Ishikawa (cell line): ENCODE measurements at regions not wholly inside any gene's neighbourhood (a gene's known extent, or its start where the extent isn't known, plus 50 kb on each side); places are given as distances from the start of the nearest gene placed in this dataset.

Experiments
- CEBPB ChIP-seq: IDR thresholded peaks from 2 replicates; pipeline ENCODE4 v1.6.1; 2012
- CREB1 ChIP-seq: IDR thresholded peaks from 2 replicates; pipeline ENCODE4 v1.6.1; 2012; ENCODE audit warnings: low read depth
- EGR1 ChIP-seq: IDR thresholded peaks from 2 replicates; pipeline ENCODE4 v1.6.1; 2012
- EP300 ChIP-seq: IDR thresholded peaks from 2 replicates; pipeline ENCODE4 v1.6.1; 2012; ENCODE audit warnings: borderline replicate concordance
- FOXM1 ChIP-seq: IDR thresholded peaks from 2 replicates; pipeline ENCODE4 v1.6.1; 2012; ENCODE audit warnings: low read depth, borderline replicate concordance
- NFIC ChIP-seq: IDR thresholded peaks from 2 replicates; pipeline ENCODE4 v1.6.1; 2012
- RAD21 ChIP-seq: IDR thresholded peaks from 2 replicates; pipeline ENCODE4 v1.6.1; 2012; ENCODE audit warnings: low read depth
- TAF1 ChIP-seq: IDR thresholded peaks from 2 replicates; pipeline ENCODE4 v1.6.1; 2012; ENCODE audit warnings: low read depth, mild to moderate bottlenecking
- TCF12 ChIP-seq: IDR thresholded peaks from 2 replicates; pipeline ENCODE4 v1.6.1; 2012; ENCODE audit warnings: low read depth
- TEAD4 ChIP-seq: IDR thresholded peaks from 2 replicates; pipeline ENCODE4 v1.6.1; 2012
- YY1 ChIP-seq: IDR thresholded peaks from 2 replicates; pipeline ENCODE4 v1.6.1; 2012; ENCODE audit warnings: low read depth
- TF ChIP-seq, protein P1 (sequence below): IDR thresholded peaks from 2 replicates; pipeline ENCODE4 v1.6.1; 2012
- TF ChIP-seq, protein P2 (sequence below): IDR thresholded peaks from 2 replicates; pipeline ENCODE4 v1.6.1; 2012; ENCODE audit warnings: low read depth, mild to moderate bottlenecking
- TF ChIP-seq, protein P3 (sequence below): IDR thresholded peaks from 2 replicates; pipeline ENCODE4 v1.6.1; 2012

DNA sequence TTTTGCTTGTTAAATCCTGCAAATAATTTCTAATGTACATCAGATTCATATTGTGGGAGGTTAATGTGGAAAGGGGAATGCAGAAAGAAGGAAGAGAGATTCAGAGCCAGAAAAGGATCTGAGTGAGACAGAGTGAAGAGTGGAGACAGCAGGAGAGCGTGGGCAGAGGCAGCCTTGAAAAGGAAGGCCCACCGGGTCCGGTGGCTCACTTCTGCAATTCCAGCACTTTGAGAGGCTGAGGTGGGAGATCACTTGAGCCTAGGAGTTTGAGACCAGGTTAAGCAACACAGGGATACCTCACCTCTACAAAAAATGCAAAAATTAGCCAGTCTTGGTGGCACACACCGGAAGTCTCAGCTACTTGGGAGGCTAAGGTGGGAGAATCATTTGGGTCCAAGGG lies 222.0 kb upstream of the RAB4A start:
- TF ChIP-seq EGR1 (no peak), FOXM1 (no peak), EP300 (no peak), CREB1 (no peak), RAD21 (no peak), YY1 (no peak), TEAD4 (no peak), TAF1 (no peak), TCF12 (no peak), NFIC (no peak), CEBPB (no peak)
- TF ChIP-seq, protein P1, sequence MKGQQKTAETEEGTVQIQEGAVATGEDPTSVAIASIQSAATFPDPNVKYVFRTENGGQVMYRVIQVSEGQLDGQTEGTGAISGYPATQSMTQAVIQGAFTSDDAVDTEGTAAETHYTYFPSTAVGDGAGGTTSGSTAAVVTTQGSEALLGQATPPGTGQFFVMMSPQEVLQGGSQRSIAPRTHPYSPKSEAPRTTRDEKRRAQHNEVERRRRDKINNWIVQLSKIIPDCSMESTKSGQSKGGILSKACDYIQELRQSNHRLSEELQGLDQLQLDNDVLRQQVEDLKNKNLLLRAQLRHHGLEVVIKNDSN, result no peak
- TF ChIP-seq, protein P2, sequence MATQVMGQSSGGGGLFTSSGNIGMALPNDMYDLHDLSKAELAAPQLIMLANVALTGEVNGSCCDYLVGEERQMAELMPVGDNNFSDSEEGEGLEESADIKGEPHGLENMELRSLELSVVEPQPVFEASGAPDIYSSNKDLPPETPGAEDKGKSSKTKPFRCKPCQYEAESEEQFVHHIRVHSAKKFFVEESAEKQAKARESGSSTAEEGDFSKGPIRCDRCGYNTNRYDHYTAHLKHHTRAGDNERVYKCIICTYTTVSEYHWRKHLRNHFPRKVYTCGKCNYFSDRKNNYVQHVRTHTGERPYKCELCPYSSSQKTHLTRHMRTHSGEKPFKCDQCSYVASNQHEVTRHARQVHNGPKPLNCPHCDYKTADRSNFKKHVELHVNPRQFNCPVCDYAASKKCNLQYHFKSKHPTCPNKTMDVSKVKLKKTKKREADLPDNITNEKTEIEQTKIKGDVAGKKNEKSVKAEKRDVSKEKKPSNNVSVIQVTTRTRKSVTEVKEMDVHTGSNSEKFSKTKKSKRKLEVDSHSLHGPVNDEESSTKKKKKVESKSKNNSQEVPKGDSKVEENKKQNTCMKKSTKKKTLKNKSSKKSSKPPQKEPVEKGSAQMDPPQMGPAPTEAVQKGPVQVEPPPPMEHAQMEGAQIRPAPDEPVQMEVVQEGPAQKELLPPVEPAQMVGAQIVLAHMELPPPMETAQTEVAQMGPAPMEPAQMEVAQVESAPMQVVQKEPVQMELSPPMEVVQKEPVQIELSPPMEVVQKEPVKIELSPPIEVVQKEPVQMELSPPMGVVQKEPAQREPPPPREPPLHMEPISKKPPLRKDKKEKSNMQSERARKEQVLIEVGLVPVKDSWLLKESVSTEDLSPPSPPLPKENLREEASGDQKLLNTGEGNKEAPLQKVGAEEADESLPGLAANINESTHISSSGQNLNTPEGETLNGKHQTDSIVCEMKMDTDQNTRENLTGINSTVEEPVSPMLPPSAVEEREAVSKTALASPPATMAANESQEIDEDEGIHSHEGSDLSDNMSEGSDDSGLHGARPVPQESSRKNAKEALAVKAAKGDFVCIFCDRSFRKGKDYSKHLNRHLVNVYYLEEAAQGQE, result no peak
- TF ChIP-seq, protein P3, sequence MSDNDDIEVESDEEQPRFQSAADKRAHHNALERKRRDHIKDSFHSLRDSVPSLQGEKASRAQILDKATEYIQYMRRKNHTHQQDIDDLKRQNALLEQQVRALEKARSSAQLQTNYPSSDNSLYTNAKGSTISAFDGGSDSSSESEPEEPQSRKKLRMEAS, result no peak
